ENCODE measurements at regions not wholly inside any gene's neighbourhood (a gene's known extent, or its start where the extent isn't known, plus 50 kb on each side); places are given as distances from the start of the nearest gene placed in this dataset.

GRCh38 chr6:14620522-14620921, 502.9 kb downstream of the CD83 start:
- Histone ChIP-seq H3K27ac (no peak overlapping the region), H3K4me1 (peaks cover 11 to 22% (median 18%) of the 10 kb centered on the region in 4 donors), H3K27me3 (no peaks in the 10 kb centered on the region), H3K36me3 (no peaks in the 10 kb centered on the region), H3K9me3 (peaks cover 0 to 10% (median 7%) of the 10 kb centered on the region in 4 donors), H3K4me3 (no peak overlapping the region)
- DNase-seq, result no peak
- intact Hi-C loops (cut with DNase I; ENCODE audit: low total_unique reads), result no loop called here
- TF ChIP-seq EP300 (IDR thresholded peaks at IDR 0.05) (no peak), POLR2AphosphoS5 (IDR thresholded peaks at IDR 0.05) (no peak), CTCF (IDR thresholded peaks at IDR 0.05) (no peak), POLR2A (IDR thresholded peaks at IDR 0.05) (no peak)
- WGBS, 5 donors, result 79 to 91% (median 87%) methylated on average over 7 to 9 of the region's 9 CpGs

GRCh38 chr6:14621518-14621917, 503.9 kb downstream of the CD83 start:
- H3K4me3 ChIP-seq, result peak overlapping the region in 1 of 4 donors; percentile 23
- H3K9me3 ChIP-seq, result no peaks in the 10 kb centered on the region
- H3K27ac ChIP-seq, result peak overlapping the region in 2 of 5 donors; percentile 36 to 43
- no peaks in the 10 kb centered on the region for H3K27me3 ChIP-seq
- H3K4me1 ChIP-seq, result peaks cover 11 to 22% (median 18%) of the 10 kb centered on the region in 4 donors
- WGBS, 5 donors, result 24 to 48% (median 32%) methylated on average over 5 of the region's 5 CpGs
- TF ChIP-seq EP300 (IDR thresholded peaks at IDR 0.05) (no peak), CTCF (IDR thresholded peaks at IDR 0.05) (no peak), POLR2A (IDR thresholded peaks at IDR 0.05) (no peak), POLR2AphosphoS5 (IDR thresholded peaks at IDR 0.05) (no peak)
- intact Hi-C loops (cut with DNase I; ENCODE audit: low total_unique reads), result no loop called here
- DNase-seq, result peak in 1 of 2 donors; percentile 30
- no peaks in the 10 kb centered on the region for H3K36me3 ChIP-seq

GRCh38 chr6:14622085-14622484, 504.5 kb downstream of the CD83 start:
- intact Hi-C loops (cut with DNase I; ENCODE audit: low total_unique reads), result no loop called here
- peak overlapping the region in 1 of 4 donors; percentile 23 for H3K4me3 ChIP-seq
- H3K36me3 ChIP-seq, result no peaks in the 10 kb centered on the region
- peaks cover 11 to 22% (median 18%) of the 10 kb centered on the region in 4 donors for H3K4me1 ChIP-seq
- TF ChIP-seq POLR2A (IDR thresholded peaks at IDR 0.05), result no peak
- peak in 2 of 3 donors; percentile 38 to 45 for TF ChIP-seq POLR2AphosphoS5 (IDR thresholded peaks at IDR 0.05)
- TF ChIP-seq CTCF (IDR thresholded peaks at IDR 0.05), result no peak
- H3K27me3 ChIP-seq, result no peaks in the 10 kb centered on the region
- peak; percentile 60 to 76 for DNase-seq
- 19 to 42% (median 26%) methylated on average over 11 of the region's 11 CpGs for WGBS, 5 donors
- H3K27ac ChIP-seq, result peak overlapping the region in 2 of 5 donors; percentile 36 to 43
- no peaks in the 10 kb centered on the region for H3K9me3 ChIP-seq

GRCh38 chr6:14622909-14623505, 505.4 kb downstream of the CD83 start:
- DNase-seq, result no peak
- peaks cover 0 to 4% (median 0%) of the 10 kb centered on the region in 4 donors for H3K9me3 ChIP-seq
- no peaks in the 10 kb centered on the region for H3K36me3 ChIP-seq
- WGBS, 5 donors, result 54 to 69% (median 62%) methylated on average over 6 of the region's 6 CpGs
- H3K4me1 ChIP-seq, result peaks cover 11 to 22% (median 18%) of the 10 kb centered on the region in 4 donors
- H3K27me3 ChIP-seq, result no peaks in the 10 kb centered on the region
- H3K4me3 ChIP-seq, result no peak overlapping the region
- intact Hi-C loops (cut with DNase I; ENCODE audit: low total_unique reads), result no loop called here
- TF ChIP-seq POLR2A (IDR thresholded peaks at IDR 0.05), result no peak
- TF ChIP-seq EP300 (IDR thresholded peaks at IDR 0.05), result no peak
- TF ChIP-seq CTCF (IDR thresholded peaks at IDR 0.05), result no peak
- TF ChIP-seq POLR2AphosphoS5 (IDR thresholded peaks at IDR 0.05), result no peak
- no peak overlapping the region for H3K27ac ChIP-seq
